ENCODE measurements at regions not wholly inside any gene's neighbourhood (a gene's known extent, or its start where the extent isn't known, plus 50 kb on each side); places are given as distances from the start of the nearest gene placed in this dataset.

GRCh38 chr1:5010656-5011055, 356.2 kb downstream of the AJAP1 start:
- FAIRE-seq = no peak

DNA sequence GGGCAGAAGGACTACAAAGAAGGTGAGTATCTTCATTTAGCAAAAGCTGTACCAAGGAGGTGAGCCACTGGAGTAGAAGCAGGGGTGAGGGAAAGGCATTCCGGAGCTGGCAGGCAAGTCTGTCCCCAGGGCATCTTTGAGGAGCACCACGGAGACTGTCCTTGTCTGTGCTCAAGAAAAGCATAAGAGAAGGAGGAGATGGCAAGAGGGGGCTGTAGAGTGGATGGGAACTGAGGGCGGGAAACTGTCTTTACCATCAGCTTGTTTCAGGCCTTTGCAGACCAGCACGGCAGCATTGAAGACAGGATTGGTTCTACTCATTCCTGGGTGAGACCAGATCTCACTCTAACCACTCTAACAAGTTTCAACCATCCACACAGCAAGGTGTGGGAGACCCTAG, 355.8 kb downstream of the AJAP1 start:
- H3K4me1 ChIP-seq (ENCODE audit: control insufficient read depth in 2 of 3, insufficient read depth in 2 of 3, low read depth in 1 of 3, low read length in 3 of 3) = no peaks in the 10 kb centered on the region
- H3K9ac ChIP-seq (ENCODE audit: low read length in 3 of 3) = no peak overlapping the region
- no peak overlapping the region for H3K27ac ChIP-seq (ENCODE audit: low read depth in 2 of 2, low read length in 2 of 2)
- H3K4me3 ChIP-seq (ENCODE audit: low read length in 3 of 3) = no peak overlapping the region
- FAIRE-seq (no peak), DNase-seq (no peak)
- intact Hi-C loops (cut with DNase I) = no loop called here
- H3K27me3 ChIP-seq (ENCODE audit: control insufficient read depth, insufficient read depth, low read length) = no peaks in the 10 kb centered on the region
- H3K9me3 ChIP-seq (ENCODE audit: control insufficient read depth in 2 of 3, insufficient read depth in 1 of 3, low read length in 3 of 3) = no peaks in the 10 kb centered on the region
- TF ChIP-seq CTCF (IDR thresholded peaks at IDR 0.05; ENCODE audit: borderline replicate concordance, extremely low read depth, insufficient read depth) = no peak
- H3K36me3 ChIP-seq (ENCODE audit: control insufficient read depth in 2 of 3, insufficient read depth in 3 of 3, low read length in 3 of 3) = no peaks in the 10 kb centered on the region

More at GRCh38 chr1:5010656-5011055, 356.2 kb downstream of the AJAP1 start:
- Histone ChIP-seq H3K9me3 (ENCODE audit: control insufficient read depth in 2 of 3, insufficient read depth in 1 of 3, low read length in 3 of 3) (no peaks in the 10 kb centered on the region), H3K4me3 (ENCODE audit: low read length in 3 of 3) (no peak overlapping the region), H3K36me3 (ENCODE audit: control insufficient read depth in 2 of 3, insufficient read depth in 3 of 3, low read length in 3 of 3) (no peaks in the 10 kb centered on the region), H3K9ac (ENCODE audit: low read length in 3 of 3) (no peak overlapping the region), H3K27ac (ENCODE audit: low read depth in 2 of 2, low read length in 2 of 2) (no peak overlapping the region), H3K27me3 (ENCODE audit: control insufficient read depth, insufficient read depth, low read length) (no peaks in the 10 kb centered on the region), H3K4me1 (ENCODE audit: control insufficient read depth in 2 of 3, insufficient read depth in 2 of 3, low read depth in 1 of 3, low read length in 3 of 3) (no peaks in the 10 kb centered on the region)
- TF ChIP-seq CTCF (IDR thresholded peaks at IDR 0.05; ENCODE audit: borderline replicate concordance, extremely low read depth, insufficient read depth) = no peak
- intact Hi-C loops (cut with DNase I) = no loop called here
- peak in 2 of 5 donors; percentile 11 to 12 for DNase-seq

DNA sequence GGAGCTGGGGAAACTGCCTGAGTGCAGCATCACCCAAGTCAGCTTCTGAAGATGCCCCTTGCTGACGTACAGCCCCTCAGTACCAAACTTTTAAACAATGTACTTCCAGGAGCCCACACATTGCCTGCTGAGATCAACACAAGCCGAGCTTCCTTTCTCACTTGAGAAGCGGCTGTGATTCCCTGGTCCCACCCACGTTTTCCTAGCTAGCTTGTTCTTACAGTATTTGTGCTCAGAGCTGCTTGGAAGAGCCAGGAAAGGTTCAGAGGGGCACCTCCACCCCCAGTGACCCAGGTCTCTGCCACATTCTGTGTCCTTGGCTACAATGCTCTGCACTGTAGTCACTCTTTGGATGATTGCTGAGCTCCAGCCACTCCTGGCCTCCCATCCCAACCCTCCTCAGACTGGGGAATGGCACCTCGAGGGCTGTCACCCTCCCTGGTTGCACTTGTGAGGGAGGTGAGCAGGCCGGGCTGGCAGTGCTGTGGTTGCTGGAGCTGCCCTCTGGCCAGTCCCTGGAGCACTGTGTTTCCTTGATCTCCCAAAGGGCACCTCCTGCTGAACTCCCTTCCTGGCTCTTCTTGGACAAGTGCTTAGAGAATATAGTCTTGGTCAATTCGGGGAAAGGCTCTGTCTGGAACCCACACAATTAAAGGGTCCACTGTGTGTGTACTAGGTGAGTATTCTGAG, 355.1 kb downstream of the AJAP1 start:
- no peaks in the 10 kb centered on the region for H3K9me3 ChIP-seq (ENCODE audit: control insufficient read depth in 2 of 3, insufficient read depth in 1 of 3, low read length in 3 of 3)
- no peak for TF ChIP-seq CTCF (IDR thresholded peaks at IDR 0.05; ENCODE audit: borderline replicate concordance, extremely low read depth, insufficient read depth)
- no peak overlapping the region for H3K4me3 ChIP-seq (ENCODE audit: low read length in 3 of 3)
- DNase-seq (no peak), FAIRE-seq (no peak)
- no peaks in the 10 kb centered on the region for H3K27me3 ChIP-seq (ENCODE audit: control insufficient read depth, insufficient read depth, low read length)
- H3K36me3 ChIP-seq (ENCODE audit: control insufficient read depth in 2 of 3, insufficient read depth in 3 of 3, low read length in 3 of 3) = no peaks in the 10 kb centered on the region
- H3K9ac ChIP-seq (ENCODE audit: low read length in 3 of 3) = no peak overlapping the region
- H3K4me1 ChIP-seq (ENCODE audit: control insufficient read depth in 2 of 3, insufficient read depth in 2 of 3, low read depth in 1 of 3, low read length in 3 of 3) = no peaks in the 10 kb centered on the region
- intact Hi-C loops (cut with DNase I) = no loop called here
- no peak overlapping the region for H3K27ac ChIP-seq (ENCODE audit: low read depth in 2 of 2, low read length in 2 of 2)

GRCh38 chr1:5005171-5005570, 350.8 kb downstream of the AJAP1 start:
- H3K4me1 ChIP-seq (ENCODE audit: control insufficient read depth in 2 of 3, insufficient read depth in 2 of 3, low read depth in 1 of 3, low read length in 3 of 3) = no peaks in the 10 kb centered on the region
- no peak for TF ChIP-seq CTCF (IDR thresholded peaks at IDR 0.05; ENCODE audit: borderline replicate concordance, extremely low read depth, insufficient read depth)
- H3K27ac ChIP-seq (ENCODE audit: low read depth in 2 of 2, low read length in 2 of 2) = no peak overlapping the region
- no peak for FAIRE-seq
- H3K9me3 ChIP-seq (ENCODE audit: control insufficient read depth in 2 of 3, insufficient read depth in 1 of 3, low read length in 3 of 3) = no peaks in the 10 kb centered on the region
- intact Hi-C loops (cut with DNase I) = no loop called here
- H3K27me3 ChIP-seq (ENCODE audit: control insufficient read depth, insufficient read depth, low read length) = no peaks in the 10 kb centered on the region
- no peak overlapping the region for H3K4me3 ChIP-seq (ENCODE audit: low read length in 3 of 3)
- DNase-seq = no peak
- no peak overlapping the region for H3K9ac ChIP-seq (ENCODE audit: low read length in 3 of 3)
- no peaks in the 10 kb centered on the region for H3K36me3 ChIP-seq (ENCODE audit: control insufficient read depth in 2 of 3, insufficient read depth in 3 of 3, low read length in 3 of 3)
